Parathyroid adenoma (tissue), 2 donors: ENCODE measurements at regions not wholly inside any gene's neighbourhood (a gene's known extent, or its start where the extent isn't known, plus 50 kb on each side); places are given as distances from the start of the nearest gene placed in this dataset.

Experiments
- H2AFZ ChIP-seq: fragments of 300-600 bp; sonication (generic); one replicate; pipeline ENCODE4 v1.7.0; 2017; ENCODE audit warnings: antibody characterized with exemption, mild to moderate bottlenecking
- H3K27ac ChIP-seq: fragments of 300-600 bp; sonication (generic); one replicate; pipeline ENCODE4 v1.7.0; 2017
- H3K27me3 ChIP-seq: fragments of 300-600 bp; sonication (generic); one replicate; pipeline ENCODE4 v1.7.0; 2017; ENCODE audit warnings: low read length; ENCODE audit not compliant: control insufficient read depth, insufficient read depth
- H3K36me3 ChIP-seq: fragments of 300-600 bp; sonication (generic); one replicate; pipeline ENCODE4 v1.7.0; 2017; ENCODE audit warnings: low read length; ENCODE audit not compliant: control insufficient read depth, insufficient read depth
- H3K4me1 ChIP-seq: fragments of 300-600 bp; sonication (generic); one replicate; pipeline ENCODE4 v1.7.0; 2017; ENCODE audit warnings: control low read depth
- H3K4me2 ChIP-seq: fragments of 300-600 bp; sonication (generic); one replicate; pipeline ENCODE4 v1.7.0; 2017; ENCODE audit warnings: low read length
- H3K4me3 ChIP-seq: fragments of 300-600 bp; sonication (generic); one replicate; pipeline ENCODE4 v1.7.0; 2017; ENCODE audit warnings: low read depth, low read length
- H3K79me2 ChIP-seq: fragments of 300-600 bp; sonication (generic); one replicate; pipeline ENCODE4 v1.7.0; 2017; ENCODE audit warnings: control low read depth
- H3K9ac ChIP-seq: fragments of 300-600 bp; sonication (generic); one replicate; pipeline ENCODE4 v1.7.0; 2017; ENCODE audit warnings: mild to moderate bottlenecking
- H3K9me3 ChIP-seq: fragments of 300-600 bp; sonication (generic); one replicate; pipeline ENCODE4 v1.7.0; 2017; ENCODE audit warnings: low read length; ENCODE audit not compliant: control insufficient read depth
- CTCF ChIP-seq: fragments of 300-600 bp; sonication (generic); IDR thresholded peaks from one replicate; pipeline ENCODE4 v1.7.0; 2017; ENCODE audit warnings: antibody characterized with exemption, mild to moderate bottlenecking
- donor health status: primary hyperparathyroidism.

DNA sequence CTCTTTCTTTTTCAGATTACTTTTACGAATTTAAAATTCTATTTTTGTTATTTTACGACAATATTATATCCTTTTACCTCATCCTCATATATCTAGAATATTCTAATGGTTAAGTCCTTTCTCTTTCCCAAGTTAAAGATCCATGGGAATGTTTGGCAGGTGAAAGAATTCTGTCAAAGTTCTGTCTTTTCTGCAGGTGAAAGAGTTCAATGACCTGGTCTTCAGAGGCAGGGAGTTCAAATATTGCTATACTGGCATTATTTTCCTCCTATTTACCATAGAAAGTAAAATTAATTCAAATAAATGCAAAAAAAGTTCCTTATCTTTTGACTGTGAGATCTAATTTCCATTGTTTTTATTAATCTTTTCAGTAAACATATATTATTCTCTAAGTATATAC lies 194.3 kb downstream of the ARL4A start:
- no peak overlapping the region for H3K9ac ChIP-seq
- no peaks in the 10 kb centered on the region for H3K36me3 ChIP-seq
- no peak overlapping the region for H3K4me2 ChIP-seq
- no peak for TF ChIP-seq CTCF
- H3K27me3 ChIP-seq, result no peaks in the 10 kb centered on the region
- no peaks in the 10 kb centered on the region for H3K79me2 ChIP-seq
- H2AFZ ChIP-seq, result no peak overlapping the region
- no peaks in the 10 kb centered on the region for H3K4me1 ChIP-seq
- no peak overlapping the region for H3K27ac ChIP-seq
- no peaks in the 10 kb centered on the region for H3K9me3 ChIP-seq
- no peak overlapping the region for H3K4me3 ChIP-seq

- Histone ChIP-seq H3K4me2 (no peak overlapping the region), H3K36me3 (no peaks in the 10 kb centered on the region), H3K4me1 (no peaks in the 10 kb centered on the region), H3K27me3 (no peaks in the 10 kb centered on the region), H3K9me3 (no peaks in the 10 kb centered on the region), H3K9ac (no peak overlapping the region), H3K4me3 (no peak overlapping the region), H2AFZ (no peak overlapping the region), H3K79me2 (no peaks in the 10 kb centered on the region), H3K27ac (no peak overlapping the region)
- TF ChIP-seq CTCF, result no peak
Measured at GRCh38 chr7:12882710-12883109, 195.3 kb downstream of the ARL4A start.

GRCh38 chr7:12884033-12884432 lies 196.6 kb downstream of the ARL4A start:
- H3K27ac ChIP-seq, result no peak overlapping the region
- H3K9ac ChIP-seq, result no peak overlapping the region
- H3K4me2 ChIP-seq, result no peak overlapping the region
- no peak overlapping the region for H2AFZ ChIP-seq
- no peaks in the 10 kb centered on the region for H3K9me3 ChIP-seq
- TF ChIP-seq CTCF, result no peak
- H3K4me3 ChIP-seq, result no peak overlapping the region
- no peaks in the 10 kb centered on the region for H3K4me1 ChIP-seq
- H3K79me2 ChIP-seq, result no peaks in the 10 kb centered on the region
- H3K36me3 ChIP-seq, result no peaks in the 10 kb centered on the region
- H3K27me3 ChIP-seq, result no peaks in the 10 kb centered on the region

DNA sequence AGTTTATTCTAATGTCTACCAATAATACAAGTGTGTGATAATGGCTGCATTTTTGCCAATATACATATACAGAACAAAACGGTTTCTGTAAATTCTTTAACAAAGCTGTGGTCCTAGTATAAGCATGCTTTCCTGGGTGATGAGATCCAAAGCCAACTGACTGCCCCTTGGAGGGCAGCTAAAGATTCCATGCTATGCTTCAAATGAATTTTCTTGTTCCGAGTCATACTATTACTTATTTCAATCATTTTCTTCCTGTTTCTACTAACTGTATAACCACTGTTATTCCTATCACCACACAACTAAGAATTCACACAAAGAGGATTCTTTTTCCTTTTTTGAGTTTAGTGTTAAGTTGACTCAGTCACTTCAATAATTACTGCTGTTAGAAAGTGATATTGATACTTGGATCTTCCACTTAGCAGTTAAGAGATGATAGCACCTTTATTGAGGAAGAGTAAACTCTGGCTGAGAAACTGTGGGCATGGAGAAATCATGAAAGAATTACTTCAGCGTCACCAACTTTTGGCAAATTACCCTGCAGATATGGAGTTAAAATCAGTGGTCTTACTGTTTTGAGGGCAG lies 197.5 kb downstream of the ARL4A start:
- Histone ChIP-seq H3K4me3 (no peak overlapping the region), H2AFZ (no peak overlapping the region), H3K9ac (no peak overlapping the region), H3K27ac (no peak overlapping the region), H3K27me3 (no peaks in the 10 kb centered on the region), H3K9me3 (no peaks in the 10 kb centered on the region), H3K36me3 (no peaks in the 10 kb centered on the region), H3K79me2 (no peaks in the 10 kb centered on the region), H3K4me2 (no peak overlapping the region), H3K4me1 (no peaks in the 10 kb centered on the region)
- TF ChIP-seq CTCF, result no peak

GRCh38 chr7:12888717-12889116 lies 201.3 kb downstream of the ARL4A start:
- TF ChIP-seq CTCF, result no peak
- no peaks in the 10 kb centered on the region for H3K79me2 ChIP-seq
- no peak overlapping the region for H3K4me2 ChIP-seq
- no peaks in the 10 kb centered on the region for H3K4me1 ChIP-seq
- no peak overlapping the region for H3K9ac ChIP-seq
- H2AFZ ChIP-seq, result no peak overlapping the region
- no peak overlapping the region for H3K4me3 ChIP-seq
- H3K27ac ChIP-seq, result no peak overlapping the region
- no peaks in the 10 kb centered on the region for H3K36me3 ChIP-seq
- H3K9me3 ChIP-seq, result no peaks in the 10 kb centered on the region
- no peaks in the 10 kb centered on the region for H3K27me3 ChIP-seq
